HCT116 (cell line): ENCODE measurements at regions not wholly inside any gene's neighbourhood (a gene's known extent, or its start where the extent isn't known, plus 50 kb on each side); places are given as distances from the start of the nearest gene placed in this dataset.

Experiments
- ATAC-seq: fragments of 200-7000 bp; cut with Tn5 transposase; 2 replicates; pipeline ENCODE4 v1.9.1; 2020; ENCODE audit warnings: mild to moderate bottlenecking, moderate library complexity
- BruUV-seq: library from RNA; stranded (reverse); fragments of 400-500 nt; replicated peaks from 2 replicates; lab custom pipeline; 2021; lab: Mats Ljungman, UMichigan
- CTCF ChIA-PET: fragments of 300-600 bp; sonication (Branson Sonifier 250); formaldehyde crosslinking; loops from one replicate; lab custom pipeline; 2021; ENCODE audit warnings: antibody characterized with exemption; lab: Charles Lee
- POLR2A ChIA-PET: fragments of 300-600, 350-600 bp; sonication (Branson Sonifier 250); formaldehyde crosslinking; loops from one replicate; lab custom pipeline; 2021; ENCODE audit warnings: antibody characterized with exemption; lab: Charles Lee
- RAD21 ChIA-PET, 2 experiments: fragments of 300-600 bp; sonication (Branson Sonifier 250); formaldehyde crosslinking; loops; one replicate each; lab custom pipeline; 2023; ENCODE audit warnings: low total read pairs in 2 of 2; ENCODE audit not compliant: uncharacterized antibody in 2 of 2, unreplicated experiment in 2 of 2, low non-redundant PET in 1 of 2; lab: Charles Lee
- DNase-seq: peaks from one replicate; pipeline ENCODE4 v3.0.0-alpha.2; 2010; ENCODE audit warnings: low read depth, low spot score
- H2AFZ ChIP-seq: fragments of 200-600 bp; shearing (Covaris generic), sonication (generic); 2 replicates; pipeline ENCODE4 v1.6.1; 2017; ENCODE audit warnings: low read depth, mixed run types, mixed read lengths, antibody characterized with exemption, low read length; ENCODE audit not compliant: poor library complexity, severe bottlenecking
- H3K27ac ChIP-seq: 2 replicates; pipeline ENCODE4 v1.5.1; 2012; ENCODE audit warnings: low read depth, low read length
- H3K27me3 ChIP-seq: fragments of 200-600 bp; sonication (generic); 2 replicates; pipeline ENCODE4 v1.6.1; 2016; ENCODE audit warnings: mixed run types, low read length, mixed read lengths; ENCODE audit not compliant: insufficient read depth
- H3K36me3 ChIP-seq, 2 experiments: fragments of 200-500 bp in 1 of 2; fragments of 200-600 bp in 1 of 2; sonication (Bioruptor generic) in 1 of 2; sonication (generic) in 1 of 2; 2 replicates each; pipeline versions ENCODE4 v1.5.1 to v1.6.1; 2014 to 2016; ENCODE audit warnings: low read length in 2 of 2, inconsistent platforms in 1 of 2, mixed read lengths in 1 of 2, mixed run types in 1 of 2; ENCODE audit not compliant: insufficient read depth in 2 of 2, control insufficient read depth in 1 of 2
- H3K4me1 ChIP-seq, 2 experiments: fragments of 200-600 bp in 1 of 2; sonication (generic) in 1 of 2; 2 replicates each; pipeline versions ENCODE4 v1.5.1 to v1.6.1; 2012 to 2017; ENCODE audit warnings: low read length in 2 of 2, inconsistent platforms in 1 of 2, mild to moderate bottlenecking in 1 of 2, mixed read lengths in 1 of 2, mixed run types in 1 of 2, moderate library complexity in 1 of 2; ENCODE audit not compliant: insufficient read depth in 2 of 2, control insufficient read depth in 1 of 2
- H3K4me2 ChIP-seq: fragments of 200-600 bp; sonication (generic); 2 replicates; pipeline ENCODE4 v1.6.1; 2017; ENCODE audit warnings: mixed run types, low read length, mixed read lengths
- H3K4me3 ChIP-seq, 2 experiments: fragments of 200-600 bp in 1 of 2; sonication (generic) in 1 of 2; replicated peaks in 1 of 2; 2 replicates each; pipeline ENCODE4 v1.5.1; 2011 to 2016; ENCODE audit warnings: low read length in 2 of 2, control low read depth in 1 of 2, low read depth in 1 of 2, mild to moderate bottlenecking in 1 of 2, mixed read lengths in 1 of 2, mixed run types in 1 of 2
- H3K79me2 ChIP-seq: fragments of 200-600 bp; sonication (generic); 2 replicates; pipeline ENCODE4 v1.6.1; 2017; ENCODE audit warnings: mild to moderate bottlenecking, mixed run types, low read length, moderate library complexity, mixed read lengths; ENCODE audit not compliant: insufficient read depth
- H3K9ac ChIP-seq: fragments of 200-600 bp; sonication (generic); 2 replicates; pipeline ENCODE4 v1.6.1; 2016; ENCODE audit warnings: low read length, mixed read lengths
- H3K9me2 ChIP-seq: fragments of 200-600 bp; sonication (generic), shearing (Covaris generic); 2 replicates; pipeline ENCODE4 v1.6.1; 2017; ENCODE audit warnings: mixed run types, mild to moderate bottlenecking, moderate library complexity; ENCODE audit not compliant: insufficient read depth
- H3K9me3 ChIP-seq, 2 experiments: fragments of 200-500 bp in 1 of 2; fragments of 200-600 bp in 1 of 2; sonication (Bioruptor generic) in 1 of 2; sonication (generic) in 1 of 2; 2 replicates each; pipeline ENCODE4 v1.6.1; 2014 to 2017; ENCODE audit warnings: low read length in 2 of 2, mixed read lengths in 2 of 2, inconsistent platforms in 1 of 2, low read depth in 1 of 2, mild to moderate bottlenecking in 1 of 2, mixed run types in 1 of 2, moderate library complexity in 1 of 2; ENCODE audit not compliant: control insufficient read depth in 1 of 2, insufficient read depth in 1 of 2
- H4K20me1 ChIP-seq: fragments of 200-600 bp; sonication (generic), shearing (Covaris generic); 2 replicates; pipeline ENCODE4 v1.6.1; 2017; ENCODE audit warnings: mixed run types, mild to moderate bottlenecking, moderate library complexity; ENCODE audit not compliant: insufficient read depth
- CBX3 ChIP-seq: IDR thresholded peaks from 2 replicates; pipeline ENCODE4 v1.6.1; 2012; ENCODE audit warnings: low read depth
- CEBPB ChIP-seq: IDR thresholded peaks from 2 replicates; pipeline ENCODE4 v1.6.1; 2012; ENCODE audit warnings: low read depth
- ELF1 ChIP-seq: IDR thresholded peaks from 2 replicates; pipeline ENCODE4 v1.6.1; 2012; ENCODE audit warnings: low read depth, borderline replicate concordance
- EZH2 ChIP-seq: fragments of 200-600 bp; sonication (generic); IDR thresholded peaks from 2 replicates; pipeline ENCODE4 v1.6.1; 2017; ENCODE audit warnings: antibody characterized with exemption, mixed run types
- FOSL1 ChIP-seq: IDR thresholded peaks from 2 replicates; pipeline ENCODE4 v1.6.1; 2012; ENCODE audit warnings: low read depth
- JUND ChIP-seq: IDR thresholded peaks from 2 replicates; pipeline ENCODE4 v1.6.1; 2012
- POLR2A ChIP-seq: IDR thresholded peaks from 2 replicates; pipeline ENCODE4 v1.7.0; 2011; ENCODE audit warnings: borderline replicate concordance; ENCODE audit not compliant: insufficient read depth, insufficient read length; ENCODE audit errors: extremely low read depth
- POLR2AphosphoS5 ChIP-seq: IDR thresholded peaks from 2 replicates; pipeline ENCODE4 v1.6.1; 2011; ENCODE audit warnings: mild to moderate bottlenecking, low read depth, low read length, moderate library complexity
- RAD21 ChIP-seq: IDR thresholded peaks from 2 replicates; pipeline ENCODE4 v1.6.1; 2012; ENCODE audit warnings: low read depth, mild to moderate bottlenecking
- SIN3A ChIP-seq: IDR thresholded peaks from 2 replicates; pipeline ENCODE4 v1.6.1; 2012; ENCODE audit warnings: low read depth
- SP1 ChIP-seq: IDR thresholded peaks from 2 replicates; pipeline ENCODE4 v1.6.1; 2012; ENCODE audit warnings: low read depth
- SRF ChIP-seq: IDR thresholded peaks from 2 replicates; pipeline ENCODE4 v1.6.1; 2012; ENCODE audit warnings: low read depth
- TCF7L2 ChIP-seq: IDR thresholded peaks from 2 replicates; pipeline ENCODE4 v1.7.0; 2011; ENCODE audit warnings: borderline replicate concordance, inconsistent platforms; ENCODE audit not compliant: insufficient read depth, insufficient read length; ENCODE audit errors: extremely low read depth
- ZNF274 ChIP-seq: fragments of 200-500 bp; sonication (Bioruptor generic); IDR thresholded peaks from 2 replicates; pipeline ENCODE4 v1.6.1; 2014; ENCODE audit warnings: mild to moderate bottlenecking, low read depth, low read length, inconsistent platforms
- intact Hi-C: fragments of 100-400 bp; cut with micrococcal nuclease; formaldehyde crosslinking; loops from 2 replicates; pipeline ENCODE4 v1.10.0; 2022
- TF ChIP-seq, protein P1 (sequence below): IDR thresholded peaks from 2 replicates; pipeline ENCODE4 v1.6.1; 2011; ENCODE audit warnings: mild to moderate bottlenecking, low read length, moderate library complexity; ENCODE audit not compliant: insufficient replicate concordance; ENCODE audit errors: extremely low read depth

GRCh38 chr13:81488021-81488420 is 1147.1 kb upstream of the SPRY2 start:
- TF ChIP-seq CEBPB (no peak), FOSL1 (no peak), POLR2AphosphoS5 (no peak), TCF7L2 (no peak), CBX3 (no peak), SRF (no peak), EZH2 (no peak), RAD21 (no peak), JUND (no peak), SIN3A (no peak), POLR2A (no peak), ZNF274 (no peak), SP1 (no peak), ELF1 (no peak)
- TF ChIP-seq, protein P1, sequence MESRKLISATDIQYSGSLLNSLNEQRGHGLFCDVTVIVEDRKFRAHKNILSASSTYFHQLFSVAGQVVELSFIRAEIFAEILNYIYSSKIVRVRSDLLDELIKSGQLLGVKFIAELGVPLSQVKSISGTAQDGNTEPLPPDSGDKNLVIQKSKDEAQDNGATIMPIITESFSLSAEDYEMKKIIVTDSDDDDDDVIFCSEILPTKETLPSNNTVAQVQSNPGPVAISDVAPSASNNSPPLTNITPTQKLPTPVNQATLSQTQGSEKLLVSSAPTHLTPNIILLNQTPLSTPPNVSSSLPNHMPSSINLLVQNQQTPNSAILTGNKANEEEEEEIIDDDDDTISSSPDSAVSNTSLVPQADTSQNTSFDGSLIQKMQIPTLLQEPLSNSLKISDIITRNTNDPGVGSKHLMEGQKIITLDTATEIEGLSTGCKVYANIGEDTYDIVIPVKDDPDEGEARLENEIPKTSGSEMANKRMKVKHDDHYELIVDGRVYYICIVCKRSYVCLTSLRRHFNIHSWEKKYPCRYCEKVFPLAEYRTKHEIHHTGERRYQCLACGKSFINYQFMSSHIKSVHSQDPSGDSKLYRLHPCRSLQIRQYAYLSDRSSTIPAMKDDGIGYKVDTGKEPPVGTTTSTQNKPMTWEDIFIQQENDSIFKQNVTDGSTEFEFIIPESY = no peak
- ATAC-seq (no peak), DNase-seq (no peak)
- H3K27me3 ChIP-seq = no peaks in the 10 kb centered on the region
- H3K4me2 ChIP-seq = no peak overlapping the region
- no TSS peak for BruUV-seq
- no peak overlapping the region for H2AFZ ChIP-seq
- H3K79me2 ChIP-seq = no peaks in the 10 kb centered on the region
- no peaks in the 10 kb centered on the region for H3K9me3 ChIP-seq
- H3K27ac ChIP-seq = no peak overlapping the region
- no peak overlapping the region for H3K9ac ChIP-seq
- intact Hi-C loops = loop anchor here (10.0 kb wide), 1 partner anchor 313 kb away; no protein-coding TSS in a partner anchor
- no peaks in the 10 kb centered on the region for H4K20me1 ChIP-seq
- H3K9me2 ChIP-seq = no peaks in the 10 kb centered on the region
- ChIA-PET POLR2A (no interaction called here), CTCF (interaction anchor here (1.3 to 1.4 kb wide), 2 partner anchors 15 to 499 kb away, joined by 3 to 4 read pairs; no protein-coding TSS in a partner anchor), RAD21 (no interaction called here)
- no peaks in the 10 kb centered on the region for H3K4me1 ChIP-seq
- H3K36me3 ChIP-seq = no peaks in the 10 kb centered on the region
- H3K4me3 ChIP-seq = no peak overlapping the region
